ENCODE measurements at regions not wholly inside any gene's neighbourhood (a gene's known extent, or its start where the extent isn't known, plus 50 kb on each side); places are given as distances from the start of the nearest gene placed in this dataset.
"Not testable (repeated sequence)": the region's sequence is repeated elsewhere in the genome, so short reads cannot be mapped to it uniquely, and the experiment has no call there.

DNA sequence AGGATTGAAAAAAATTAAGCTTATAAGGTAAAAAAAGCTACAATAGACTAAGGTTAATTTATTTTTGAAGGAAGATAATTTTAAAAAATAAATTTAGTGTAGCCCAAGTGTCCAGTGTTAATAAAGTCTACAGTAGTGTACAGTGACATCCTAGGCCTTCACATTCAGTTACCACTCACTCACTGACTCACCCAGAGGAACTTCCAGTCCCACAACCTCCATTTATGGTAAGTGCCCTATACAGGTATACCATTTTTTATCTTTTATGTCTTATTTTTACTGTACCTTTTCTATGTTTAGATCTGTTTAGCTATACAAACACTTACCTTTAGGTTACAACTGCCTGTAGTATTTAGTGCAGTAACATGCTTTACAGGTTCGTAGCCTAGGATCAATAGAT lies 79.8 kb upstream of the ZNF462 start:
- Histone ChIP-seq H3K4me1 (ENCODE audit: insufficient read depth, insufficient read length) (no peaks in the 10 kb centered on the region), H3K4me3 (ENCODE audit: insufficient read length, low read depth) (no peak overlapping the region), H3K36me3 (ENCODE audit: insufficient read depth, insufficient read length, low read length) (no peaks in the 10 kb centered on the region), H3K27me3 (ENCODE audit: insufficient read depth, insufficient read length) (no peaks in the 10 kb centered on the region), H3K9me3 (ENCODE audit: insufficient read depth, low read length) (no peaks in the 10 kb centered on the region; the same call in 1 of the 2 replicates), H3K9ac (ENCODE audit: insufficient read length, low read depth) (no peak overlapping the region)
- TF ChIP-seq ZNF274 (IDR thresholded peaks at IDR 0.05; ENCODE audit: low read depth, low read length): no peak
- no peak for TF ChIP-seq YY1 (IDR thresholded peaks at IDR 0.05; ENCODE audit: insufficient read depth, insufficient read length)
- TF ChIP-seq SUZ12 (IDR thresholded peaks at IDR 0.05; ENCODE audit: extremely low read depth, insufficient read depth, insufficient read length): no peak
- no peak for DNase-seq (ENCODE audit: low read depth, low spot score)

DNA sequence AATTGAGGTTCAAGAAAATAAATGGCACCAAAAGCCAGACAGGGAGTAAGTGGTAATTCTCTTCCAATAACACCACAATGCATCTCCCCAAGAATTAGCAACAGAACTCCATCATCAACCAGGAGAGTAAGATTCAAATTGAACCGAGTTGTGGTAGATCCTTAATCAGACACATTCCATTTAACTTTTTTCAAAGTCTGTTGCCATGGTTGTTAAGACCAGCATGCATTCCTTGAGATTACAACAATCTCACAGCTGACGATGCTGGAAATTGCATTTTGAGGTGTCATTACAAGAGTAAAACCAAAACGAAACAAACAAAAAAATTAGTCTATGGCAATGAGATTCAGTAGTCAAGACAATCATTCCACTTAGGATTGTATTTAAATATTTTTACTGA lies 78.9 kb upstream of the ZNF462 start:
- no peaks in the 10 kb centered on the region for H3K36me3 ChIP-seq (ENCODE audit: insufficient read depth, insufficient read length, low read length)
- H3K4me3 ChIP-seq (ENCODE audit: insufficient read length, low read depth): no peak overlapping the region
- no peak for DNase-seq (ENCODE audit: low read depth, low spot score)
- no peaks in the 10 kb centered on the region for H3K4me1 ChIP-seq (ENCODE audit: insufficient read depth, insufficient read length)
- no peak overlapping the region for H3K9ac ChIP-seq (ENCODE audit: insufficient read length, low read depth)
- H3K9me3 ChIP-seq (ENCODE audit: insufficient read depth, low read length): no peaks in the 10 kb centered on the region; the same call in 1 of the 2 replicates
- TF ChIP-seq YY1 (IDR thresholded peaks at IDR 0.05; ENCODE audit: insufficient read depth, insufficient read length) (no peak), SUZ12 (IDR thresholded peaks at IDR 0.05; ENCODE audit: extremely low read depth, insufficient read depth, insufficient read length) (no peak), ZNF274 (IDR thresholded peaks at IDR 0.05; ENCODE audit: low read depth, low read length) (no peak)
- no peaks in the 10 kb centered on the region for H3K27me3 ChIP-seq (ENCODE audit: insufficient read depth, insufficient read length)

DNA sequence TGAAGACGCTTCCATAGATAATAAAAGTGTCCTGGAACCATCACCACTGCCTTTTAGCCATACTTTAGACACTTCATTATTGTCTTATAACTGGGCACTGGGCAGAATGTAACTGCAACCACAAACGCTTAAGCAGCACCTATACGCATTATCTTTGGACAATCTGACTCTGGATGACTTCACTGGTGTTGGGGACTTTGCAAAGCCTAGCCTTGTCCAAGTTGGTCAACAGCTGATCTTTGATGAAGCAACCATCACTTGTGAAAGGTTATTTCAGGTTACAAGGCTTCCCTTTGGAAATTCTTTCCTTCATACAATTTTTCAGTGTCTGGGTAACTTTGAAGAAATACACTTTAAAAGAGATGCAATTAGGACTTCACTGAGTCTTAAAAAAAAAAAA lies 77.8 kb upstream of the ZNF462 start:
- H3K9ac ChIP-seq (ENCODE audit: insufficient read length, low read depth): no peak overlapping the region
- no peaks in the 10 kb centered on the region for H3K36me3 ChIP-seq (ENCODE audit: insufficient read depth, insufficient read length, low read length)
- H3K4me3 ChIP-seq (ENCODE audit: insufficient read length, low read depth): no peak overlapping the region
- DNase-seq (ENCODE audit: low read depth, low spot score): no peak
- no peaks in the 10 kb centered on the region for H3K4me1 ChIP-seq (ENCODE audit: insufficient read depth, insufficient read length)
- TF ChIP-seq ZNF274 (IDR thresholded peaks at IDR 0.05; ENCODE audit: low read depth, low read length) (no peak), YY1 (IDR thresholded peaks at IDR 0.05; ENCODE audit: insufficient read depth, insufficient read length) (no peak), SUZ12 (IDR thresholded peaks at IDR 0.05; ENCODE audit: extremely low read depth, insufficient read depth, insufficient read length) (no peak)
- no peaks in the 10 kb centered on the region for H3K27me3 ChIP-seq (ENCODE audit: insufficient read depth, insufficient read length)
- no peaks in the 10 kb centered on the region; the same call in 1 of the 2 replicates for H3K9me3 ChIP-seq (ENCODE audit: insufficient read depth, low read length)

DNA sequence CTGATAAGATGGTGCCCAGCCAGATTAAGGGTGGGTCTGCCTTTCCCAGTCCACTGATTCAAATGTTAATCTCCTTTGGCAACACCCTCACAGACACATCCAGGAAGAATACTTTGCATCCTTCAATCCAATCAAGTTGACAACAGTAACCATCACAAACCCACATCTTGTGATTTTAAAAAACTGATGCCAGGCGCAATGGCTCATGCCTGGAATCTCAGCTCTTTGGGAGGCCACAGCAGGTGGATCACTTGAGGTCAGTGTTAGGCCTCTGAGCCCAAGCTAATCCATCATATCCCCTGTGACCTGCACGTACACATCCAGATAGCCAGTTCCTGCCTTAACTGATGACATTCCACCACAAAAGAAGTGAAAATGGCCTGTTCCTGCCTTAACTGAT lies 74.9 kb upstream of the ZNF462 start:
- H3K9ac ChIP-seq (ENCODE audit: insufficient read length, low read depth); H3K9me3 ChIP-seq (ENCODE audit: insufficient read depth, low read length); H3K4me3 ChIP-seq (ENCODE audit: insufficient read length, low read depth); DNase-seq (ENCODE audit: low read depth, low spot score); H3K27me3 ChIP-seq (ENCODE audit: insufficient read depth, insufficient read length); H3K4me1 ChIP-seq (ENCODE audit: insufficient read depth, insufficient read length); H3K36me3 ChIP-seq (ENCODE audit: insufficient read depth, insufficient read length, low read length): not testable (repeated sequence)

DNA sequence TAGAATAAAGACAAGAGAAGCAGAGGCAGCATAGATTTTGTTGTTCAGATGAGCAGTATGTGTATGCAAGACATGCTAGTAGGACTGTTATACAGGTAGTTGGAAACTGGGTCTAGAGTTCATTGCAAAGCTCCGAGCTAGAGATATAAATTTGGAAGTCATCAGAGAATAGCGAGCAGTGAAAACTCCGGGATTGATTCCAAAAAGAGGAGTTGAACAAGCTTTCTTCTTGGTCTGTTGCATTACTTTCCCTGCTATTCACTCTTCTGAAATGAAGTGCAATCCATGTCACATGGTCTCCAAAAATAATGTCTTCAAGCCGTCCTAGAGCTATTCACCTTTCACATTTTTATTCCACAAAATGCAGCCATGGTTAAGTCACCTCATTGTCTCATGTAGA lies 67.9 kb upstream of the ZNF462 start:
- Histone ChIP-seq H3K27me3 (ENCODE audit: insufficient read depth, insufficient read length) (no peaks in the 10 kb centered on the region), H3K4me1 (ENCODE audit: insufficient read depth, insufficient read length) (no peaks in the 10 kb centered on the region), H3K4me3 (ENCODE audit: insufficient read length, low read depth) (no peak overlapping the region), H3K9ac (ENCODE audit: insufficient read length, low read depth) (no peak overlapping the region), H3K36me3 (ENCODE audit: insufficient read depth, insufficient read length, low read length) (no peaks in the 10 kb centered on the region), H3K9me3 (ENCODE audit: insufficient read depth, low read length) (no peaks in the 10 kb centered on the region)
- no peak for DNase-seq (ENCODE audit: low read depth, low spot score)
- TF ChIP-seq YY1 (IDR thresholded peaks at IDR 0.05; ENCODE audit: insufficient read depth, insufficient read length) (no peak), SUZ12 (IDR thresholded peaks at IDR 0.05; ENCODE audit: extremely low read depth, insufficient read depth, insufficient read length) (no peak), ZNF274 (IDR thresholded peaks at IDR 0.05; ENCODE audit: low read depth, low read length) (no peak)

DNA sequence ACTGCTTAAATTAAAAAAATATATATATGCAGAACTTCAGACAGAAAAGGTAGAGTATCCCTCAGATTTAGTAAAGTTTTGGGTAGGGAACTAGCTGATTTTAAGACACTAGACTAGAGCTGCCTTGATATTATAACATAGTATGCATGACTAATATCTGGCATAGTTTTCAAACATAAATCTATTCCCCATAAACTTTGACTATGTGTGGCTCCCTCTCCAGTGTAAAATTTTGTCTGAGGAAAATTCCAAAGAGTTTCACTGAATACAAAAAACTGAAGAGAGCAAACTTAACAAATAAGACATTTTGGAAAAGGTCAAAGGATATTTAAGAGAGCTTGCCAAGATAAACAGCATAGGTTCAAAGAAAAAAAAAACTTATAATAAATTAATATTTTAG lies 66.2 kb upstream of the ZNF462 start:
- no peak overlapping the region for H3K9ac ChIP-seq (ENCODE audit: insufficient read length, low read depth)
- H3K27me3 ChIP-seq (ENCODE audit: insufficient read depth, insufficient read length): no peaks in the 10 kb centered on the region
- no peak overlapping the region for H3K4me3 ChIP-seq (ENCODE audit: insufficient read length, low read depth)
- no peak for DNase-seq (ENCODE audit: low read depth, low spot score)
- no peak for TF ChIP-seq ZNF274 (IDR thresholded peaks at IDR 0.05; ENCODE audit: low read depth, low read length)
- no peak for TF ChIP-seq SUZ12 (IDR thresholded peaks at IDR 0.05; ENCODE audit: extremely low read depth, insufficient read depth, insufficient read length)
- TF ChIP-seq YY1 (IDR thresholded peaks at IDR 0.05; ENCODE audit: insufficient read depth, insufficient read length): no peak
- no peaks in the 10 kb centered on the region for H3K4me1 ChIP-seq (ENCODE audit: insufficient read depth, insufficient read length)
- H3K9me3 ChIP-seq (ENCODE audit: insufficient read depth, low read length): no peaks in the 10 kb centered on the region
- H3K36me3 ChIP-seq (ENCODE audit: insufficient read depth, insufficient read length, low read length): no peaks in the 10 kb centered on the region

DNA sequence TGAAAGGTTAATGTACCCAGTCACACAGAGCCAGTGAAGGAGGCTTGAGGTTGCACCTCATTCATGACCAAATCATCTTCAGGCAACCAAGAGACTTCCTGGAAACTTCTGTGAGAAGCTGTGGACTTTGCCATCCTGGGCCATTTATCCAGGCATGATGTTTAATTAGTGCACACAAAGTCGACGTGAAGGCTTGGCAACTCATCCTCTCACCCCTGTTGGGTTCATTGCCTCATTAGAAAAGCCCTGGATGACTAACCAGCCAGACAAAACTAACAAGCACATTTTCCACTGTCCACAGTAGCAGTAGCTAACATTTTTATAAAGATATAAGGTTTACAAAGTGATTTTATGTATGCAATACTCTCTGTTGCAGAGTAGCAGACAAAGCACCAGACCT lies 65.7 kb upstream of the ZNF462 start:
- H3K27me3 ChIP-seq (ENCODE audit: insufficient read depth, insufficient read length): no peaks in the 10 kb centered on the region
- no peaks in the 10 kb centered on the region for H3K36me3 ChIP-seq (ENCODE audit: insufficient read depth, insufficient read length, low read length)
- H3K4me1 ChIP-seq (ENCODE audit: insufficient read depth, insufficient read length): no peaks in the 10 kb centered on the region
- no peak for DNase-seq (ENCODE audit: low read depth, low spot score)
- no peaks in the 10 kb centered on the region for H3K9me3 ChIP-seq (ENCODE audit: insufficient read depth, low read length)
- no peak overlapping the region for H3K4me3 ChIP-seq (ENCODE audit: insufficient read length, low read depth)
- TF ChIP-seq ZNF274 (IDR thresholded peaks at IDR 0.05; ENCODE audit: low read depth, low read length) (no peak), SUZ12 (IDR thresholded peaks at IDR 0.05; ENCODE audit: extremely low read depth, insufficient read depth, insufficient read length) (no peak), YY1 (IDR thresholded peaks at IDR 0.05; ENCODE audit: insufficient read depth, insufficient read length) (no peak)
- H3K9ac ChIP-seq (ENCODE audit: insufficient read length, low read depth): no peak overlapping the region
